ENCODE measurements at regions not wholly inside any gene's neighbourhood (a gene's known extent, or its start where the extent isn't known, plus 50 kb on each side); places are given as distances from the start of the nearest gene placed in this dataset.

- TF ChIP-seq CTCF (IDR thresholded peaks at IDR 0.05) (no peak), ZFX (IDR thresholded peaks at IDR 0.05; ENCODE audit: borderline replicate concordance) (no peak)
Observed at GRCh38 chr16:16904601-16905000, 525.7 kb downstream of the NPIPA7 start.
